ENCODE measurements at regions not wholly inside any gene's neighbourhood (a gene's known extent, or its start where the extent isn't known, plus 50 kb on each side); places are given as distances from the start of the nearest gene placed in this dataset.

DNA sequence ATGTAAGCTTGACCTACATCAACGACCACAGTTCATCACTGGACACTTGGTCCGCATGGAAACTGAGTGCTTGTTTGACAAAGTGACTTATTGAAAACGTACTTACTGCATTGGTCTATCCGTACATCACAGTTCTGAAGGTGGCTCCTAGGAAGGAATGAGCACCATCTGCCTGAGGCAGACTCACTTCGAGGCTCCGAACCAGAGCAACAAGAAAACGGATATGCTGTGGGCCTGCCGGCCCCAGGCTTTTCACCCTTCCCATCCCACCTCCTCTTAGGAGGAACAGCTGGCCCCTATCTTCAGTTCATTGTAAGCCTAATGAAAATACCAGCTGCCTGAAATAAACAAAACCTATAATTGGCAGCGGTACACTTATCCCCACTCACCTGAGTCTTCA lies 67.2 kb upstream of the TSLP start:
- no peak overlapping the region for H3K27ac ChIP-seq (ENCODE audit: low read depth, low read length, poor library complexity, severe bottlenecking)
- POLR2A ChIA-PET (ENCODE audit: low non-redundant PET), result no interaction called here
- intact Hi-C loops (cut with micrococcal nuclease; ENCODE audit: unreplicated experiment), result no loop called here
- BruUV-seq (replicated peaks), result no TSS peak
- H3K4me1 ChIP-seq (ENCODE audit: insufficient read depth, low read length, poor library complexity, severe bottlenecking), result no peaks in the 10 kb centered on the region
- H3K36me3 ChIP-seq (ENCODE audit: insufficient read depth, low read length, poor library complexity, severe bottlenecking), result no peaks in the 10 kb centered on the region
- H3K4me3 ChIP-seq (ENCODE audit: low read depth, low read length, poor library complexity, severe bottlenecking), result no peak overlapping the region
- TF ChIP-seq CTCF (conservative IDR thresholded peaks at IDR 0.05; ENCODE audit: low read depth, low read length) (no peak), EZH2 (IDR thresholded peaks at IDR 0.05; ENCODE audit: borderline replicate concordance, low read depth, low read length, poor library complexity, severe bottlenecking) (no peak)
- DNase-seq (ENCODE audit: low spot score), result no peak
- H3K9me3 ChIP-seq (ENCODE audit: low read depth, low read length, poor library complexity, severe bottlenecking), result no peaks in the 10 kb centered on the region
- CTCF ChIA-PET, result no interaction called here
- peaks cover 4% of the 10 kb centered on the region for H3K27me3 ChIP-seq (replicated peaks; ENCODE audit: insufficient read depth, low read depth, low read length, poor library complexity)

- no peaks in the 10 kb centered on the region for H3K36me3 ChIP-seq (ENCODE audit: insufficient read depth, low read length, poor library complexity, severe bottlenecking)
- DNase-seq (ENCODE audit: low spot score), result no peak
- no peaks in the 10 kb centered on the region for H3K9me3 ChIP-seq (ENCODE audit: low read depth, low read length, poor library complexity, severe bottlenecking)
- no TSS peak for BruUV-seq (replicated peaks)
- H3K27ac ChIP-seq (ENCODE audit: low read depth, low read length, poor library complexity, severe bottlenecking), result no peak overlapping the region
- TF ChIP-seq CTCF (conservative IDR thresholded peaks at IDR 0.05; ENCODE audit: low read depth, low read length), result no peak
- no peak for TF ChIP-seq EZH2 (IDR thresholded peaks at IDR 0.05; ENCODE audit: borderline replicate concordance, low read depth, low read length, poor library complexity, severe bottlenecking)
- POLR2A ChIA-PET (ENCODE audit: low non-redundant PET), result interaction anchor here (0.6 kb wide), 1 partner anchor 1806 kb away, joined by 3 read pairs; no protein-coding TSS in a partner anchor
- CTCF ChIA-PET, result no interaction called here
- no peaks in the 10 kb centered on the region for H3K4me1 ChIP-seq (ENCODE audit: insufficient read depth, low read length, poor library complexity, severe bottlenecking)
- no peak overlapping the region for H3K4me3 ChIP-seq (ENCODE audit: low read depth, low read length, poor library complexity, severe bottlenecking)
- intact Hi-C loops (cut with micrococcal nuclease; ENCODE audit: unreplicated experiment), result no loop called here
- H3K27me3 ChIP-seq (replicated peaks; ENCODE audit: insufficient read depth, low read depth, low read length, poor library complexity), result peaks cover 22% of the 10 kb centered on the region
These were observed 60.7 kb upstream of the TSLP start for GRCh38 chr5:111010783-111011182.

DNA sequence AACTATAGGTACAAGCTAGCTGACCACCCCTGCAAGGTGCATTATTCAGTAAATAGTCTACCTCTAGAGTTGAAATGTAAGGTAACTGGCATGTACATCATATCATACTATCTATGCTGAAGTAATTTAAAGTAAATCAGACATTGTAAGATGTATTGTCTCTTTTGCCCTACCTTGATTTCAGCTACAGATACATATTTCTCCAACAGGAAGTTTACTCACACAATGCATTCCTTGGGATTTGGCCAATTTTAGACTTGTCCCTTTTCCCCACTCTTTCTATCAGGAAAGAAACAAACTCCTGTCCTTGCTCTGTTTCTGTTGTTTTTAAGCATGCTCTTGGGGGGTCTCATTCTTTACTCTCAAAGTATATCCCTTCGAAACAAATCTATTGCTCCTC lies 58.5 kb upstream of the TSLP start:
- TF ChIP-seq CTCF (conservative IDR thresholded peaks at IDR 0.05; ENCODE audit: low read depth, low read length) (no peak), EZH2 (IDR thresholded peaks at IDR 0.05; ENCODE audit: borderline replicate concordance, low read depth, low read length, poor library complexity, severe bottlenecking) (no peak)
- Histone ChIP-seq H3K27ac (ENCODE audit: low read depth, low read length, poor library complexity, severe bottlenecking) (no peak overlapping the region), H3K4me1 (ENCODE audit: insufficient read depth, low read length, poor library complexity, severe bottlenecking) (no peaks in the 10 kb centered on the region), H3K27me3 (replicated peaks; ENCODE audit: insufficient read depth, low read depth, low read length, poor library complexity) (peaks cover 25% of the 10 kb centered on the region), H3K9me3 (ENCODE audit: low read depth, low read length, poor library complexity, severe bottlenecking) (no peaks in the 10 kb centered on the region), H3K36me3 (ENCODE audit: insufficient read depth, low read length, poor library complexity, severe bottlenecking) (no peaks in the 10 kb centered on the region), H3K4me3 (ENCODE audit: low read depth, low read length, poor library complexity, severe bottlenecking) (no peak overlapping the region)
- DNase-seq (ENCODE audit: low spot score), result no peak
- BruUV-seq (replicated peaks), result no TSS peak
- intact Hi-C loops (cut with micrococcal nuclease; ENCODE audit: unreplicated experiment), result no loop called here
- ChIA-PET CTCF (no interaction called here), POLR2A (ENCODE audit: low non-redundant PET) (no interaction called here)
